IMR-90 (cell line): ENCODE measurements at regions not wholly inside any gene's neighbourhood (a gene's known extent, or its start where the extent isn't known, plus 50 kb on each side); places are given as distances from the start of the nearest gene placed in this dataset.

ENCODE experiments used
- ATAC-seq: fragments of 200-7000 bp; cut with Tn5 transposase; 2 replicates; pipeline ENCODE4 v1.9.1; 2020; ENCODE audit warnings: low read depth, mild to moderate bottlenecking, moderate library complexity
- BruUV-seq: library from RNA; stranded (reverse); fragments of 400-500 nt; replicated peaks from 2 replicates; lab custom pipeline; 2021; lab: Mats Ljungman, UMichigan
- CTCF ChIA-PET: fragments of 300-600 bp; formaldehyde crosslinking; extraction: SDS; loops from one replicate; lab custom pipeline; 2021; ENCODE audit warnings: antibody characterized with exemption; lab: Yijun Ruan, JAX
- POLR2A ChIA-PET: fragments of 300-600 bp; sonication (Branson Sonifier 250); formaldehyde crosslinking; loops from one replicate; lab custom pipeline; 2022; ENCODE audit warnings: antibody characterized with exemption; ENCODE audit not compliant: unreplicated experiment; lab: Charles Lee
- DNase-seq: peaks from one replicate; pipeline ENCODE4 v3.0.0; 2013
- H2AFZ ChIP-seq: replicated peaks from 2 replicates; pipeline ENCODE3; 2013; ENCODE audit warnings: low read length, mild to moderate bottlenecking; ENCODE audit not compliant: poor library complexity
- H2AK5ac ChIP-seq: 2 replicates; pipeline ENCODE4 v1.6.1; 2013; ENCODE audit warnings: low read depth, low read length, inconsistent platforms
- H2AK9ac ChIP-seq: replicated peaks from 2 replicates; pipeline ENCODE3; 2013; ENCODE audit warnings: mild to moderate bottlenecking, low read depth, low read length, moderate library complexity; ENCODE audit not compliant: poor library complexity
- H2BK120ac ChIP-seq: 2 replicates; pipeline ENCODE4 v1.6.1; 2013; ENCODE audit warnings: low read depth, low read length, inconsistent platforms
- H2BK15ac ChIP-seq: 3 replicates; pipeline ENCODE4 v1.6.1; 2013; ENCODE audit warnings: low read depth, low read length, inconsistent platforms
- H2BK20ac ChIP-seq: 2 replicates; pipeline ENCODE4 v1.6.1; 2013; ENCODE audit warnings: low read depth, mild to moderate bottlenecking, inconsistent platforms, low read length, moderate library complexity
- H2BK5ac ChIP-seq: 2 replicates; pipeline ENCODE4 v1.6.1; 2013; ENCODE audit warnings: mild to moderate bottlenecking, low read depth, low read length, inconsistent platforms; ENCODE audit not compliant: poor library complexity, severe bottlenecking
- H3K14ac ChIP-seq: replicated peaks from 2 replicates; pipeline ENCODE4 v1.6.1; 2013; ENCODE audit warnings: low read depth, low read length, inconsistent platforms
- H3K18ac ChIP-seq: 2 replicates; pipeline ENCODE4 v1.6.1; 2013; ENCODE audit warnings: low read depth, low read length, control low read depth
- H3K23ac ChIP-seq: 2 replicates; pipeline ENCODE4 v1.6.1; 2013; ENCODE audit warnings: low read depth, low read length, inconsistent platforms
- H3K27ac ChIP-seq: 2 replicates; pipeline ENCODE4 v1.5.1; 2013; ENCODE audit warnings: mild to moderate bottlenecking, control low read depth, low read length; ENCODE audit not compliant: insufficient read depth
- H3K27me3 ChIP-seq: 2 replicates; pipeline ENCODE4 v1.6.1; 2013; ENCODE audit warnings: low read length; ENCODE audit not compliant: control insufficient read depth, insufficient read depth
- H3K36me3 ChIP-seq: 2 replicates; pipeline ENCODE4 v1.6.1; 2013; ENCODE audit warnings: low read length, mixed read lengths; ENCODE audit not compliant: control insufficient read depth, insufficient read depth
- H3K4ac ChIP-seq: 2 replicates; pipeline ENCODE4 v1.6.1; 2013; ENCODE audit warnings: low read depth, low read length, inconsistent platforms
- H3K4me1 ChIP-seq: 2 replicates; pipeline ENCODE4 v1.6.1; 2013; ENCODE audit warnings: low read length, mixed read lengths; ENCODE audit not compliant: control insufficient read depth, insufficient read depth
- H3K4me2 ChIP-seq: 2 replicates; pipeline ENCODE4 v1.6.1; 2013; ENCODE audit warnings: low read depth, mild to moderate bottlenecking, control low read depth, low read length, moderate library complexity
- H3K4me3 ChIP-seq: 2 replicates; pipeline ENCODE4 v1.5.1; 2013; ENCODE audit warnings: low read depth, mild to moderate bottlenecking, control low read depth, low read length, moderate library complexity; ENCODE audit not compliant: insufficient read depth
- H3K56ac ChIP-seq: 2 replicates; pipeline ENCODE4 v1.6.1; 2013; ENCODE audit warnings: low read length, inconsistent platforms; ENCODE audit not compliant: insufficient read depth; ENCODE audit errors: extremely low read depth
- H3K79me1 ChIP-seq, 2 experiments: 2 replicates each; pipeline ENCODE4 v1.6.1; 2013; ENCODE audit warnings: low read length in 2 of 2, inconsistent platforms in 1 of 2, low read depth in 1 of 2
- H3K9ac ChIP-seq: 2 replicates; pipeline ENCODE4 v1.6.1; 2013; ENCODE audit warnings: low read depth, low read length, control low read depth
- H3K9me1 ChIP-seq: 2 replicates; pipeline ENCODE4 v1.6.1; 2013; ENCODE audit warnings: low read length, inconsistent platforms; ENCODE audit not compliant: insufficient read depth
- H3K9me3 ChIP-seq: 2 replicates; pipeline ENCODE4 v1.6.1; 2013; ENCODE audit warnings: low read length; ENCODE audit not compliant: control insufficient read depth, insufficient read depth
- H4K20me1 ChIP-seq: 2 replicates; pipeline ENCODE4 v1.6.1; 2013; ENCODE audit warnings: low read length, inconsistent platforms; ENCODE audit not compliant: insufficient read depth
- H4K5ac ChIP-seq: 2 replicates; pipeline ENCODE4 v1.6.1; 2013; ENCODE audit warnings: mild to moderate bottlenecking, low read depth, low read length, control low read depth
- H4K8ac ChIP-seq, 2 experiments: 2 replicates each; pipeline ENCODE4 v1.6.1; 2013; ENCODE audit warnings: low read depth in 2 of 2, low read length in 2 of 2, control low read depth in 1 of 2, inconsistent platforms in 1 of 2
- H4K91ac ChIP-seq: 2 replicates; pipeline ENCODE4 v1.6.1; 2013; ENCODE audit warnings: low read depth, low read length, inconsistent platforms; ENCODE audit not compliant: insufficient read depth
- CHD1 ChIP-seq: IDR thresholded peaks from 2 replicates; pipeline ENCODE4 v1.6.1; 2012; ENCODE audit warnings: low read depth, low read length, improper control_type of control experiment
- MAZ ChIP-seq: IDR thresholded peaks from 2 replicates; pipeline ENCODE4 v1.6.1; 2012; ENCODE audit warnings: low read depth, mild to moderate bottlenecking, low read length, improper control_type of control experiment, moderate library complexity, borderline replicate concordance
- NFE2L2 ChIP-seq: fragments of 150-350 bp; IDR thresholded peaks from 2 replicates; pipeline ENCODE4 v1.6.1; 2016; ENCODE audit warnings: low read depth, mild to moderate bottlenecking, low read length
- RAD21 ChIP-seq: IDR thresholded peaks from 2 replicates; pipeline ENCODE4 v1.6.1; 2012; ENCODE audit warnings: low read length, improper control_type of control experiment
- RCOR1 ChIP-seq: IDR thresholded peaks from 2 replicates; pipeline ENCODE4 v1.6.1; 2012; ENCODE audit warnings: mild to moderate bottlenecking, low read length, improper control_type of control experiment; ENCODE audit not compliant: insufficient replicate concordance
- WGBS, 2 experiments: methylation state at CpG; one replicate each; pipeline versions ENCODE4 v1.1.5 to v1.1.7; 2013; ENCODE audit warnings: missing lambda C conversion rate in 2 of 2; ENCODE audit not compliant: insufficient read length in 1 of 2; ENCODE audit errors: extremely low coverage in 2 of 2; 5-methylcytosine and 5-hydroxymethylcytosine counted together
- dilution Hi-C: fragments of 300-500 bp; cut with HindIII; formaldehyde crosslinking; loops from one replicate; pipeline ENCODE4 v1.14.3; 2018; ENCODE audit warnings: low sequenced_read_pairs; ENCODE audit not compliant: unreplicated experiment
- in situ Hi-C: fragments of 300-500 bp; cut with MboI; formaldehyde crosslinking; loops from 3 replicates; pipeline ENCODE4 v1.14.3; 2019; ENCODE audit warnings: low sequenced_read_pairs, inconsistent platforms, mixed read lengths
- intact Hi-C: fragments of 100-400 bp; cut with micrococcal nuclease; formaldehyde crosslinking; loops from 2 replicates; pipeline ENCODE4 v1.10.0; 2022
- TF ChIP-seq, protein P1 (sequence below): fragments of 150-350 bp; IDR thresholded peaks from 2 replicates; pipeline ENCODE4 v1.6.1; 2016; ENCODE audit warnings: low read depth, mild to moderate bottlenecking, low read length, moderate library complexity, borderline replicate concordance

DNA sequence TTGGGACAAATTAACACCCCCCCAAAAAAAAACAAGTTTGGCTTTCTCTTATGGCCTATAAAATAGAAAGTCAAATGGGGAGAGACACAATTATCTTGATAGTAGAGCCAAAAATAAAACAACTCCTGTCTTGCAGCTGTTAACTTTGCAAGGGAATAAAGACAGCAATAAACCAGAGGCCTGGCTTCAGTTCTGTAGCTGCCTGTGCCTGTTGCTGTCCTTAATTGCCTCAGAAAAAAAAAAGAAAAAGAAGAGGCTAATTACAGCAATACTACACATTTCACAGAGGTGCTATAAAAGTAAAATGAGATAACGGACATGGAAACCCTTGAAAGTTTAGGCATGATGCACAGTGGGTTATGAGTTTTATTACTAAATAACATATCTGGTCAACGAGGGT, 170.7 kb upstream of the IRX1 start:
- no peak overlapping the region for H2BK20ac ChIP-seq
- H3K27ac ChIP-seq, result no peak overlapping the region
- dilution Hi-C loops, result no loop called here
- H3K56ac ChIP-seq, result no peak overlapping the region
- no peak overlapping the region for H3K23ac ChIP-seq
- peaks cover 15% of the 10 kb centered on the region for H3K9me3 ChIP-seq
- no peak overlapping the region for H3K4ac ChIP-seq
- H2BK15ac ChIP-seq, result no peak overlapping the region
- no peak overlapping the region for H4K91ac ChIP-seq
- no peak overlapping the region for H3K18ac ChIP-seq
- H3K4me3 ChIP-seq, result no peak overlapping the region
- H3K9ac ChIP-seq, result no peak overlapping the region
- no peaks in the 10 kb centered on the region for H4K20me1 ChIP-seq
- TF ChIP-seq, protein P1, sequence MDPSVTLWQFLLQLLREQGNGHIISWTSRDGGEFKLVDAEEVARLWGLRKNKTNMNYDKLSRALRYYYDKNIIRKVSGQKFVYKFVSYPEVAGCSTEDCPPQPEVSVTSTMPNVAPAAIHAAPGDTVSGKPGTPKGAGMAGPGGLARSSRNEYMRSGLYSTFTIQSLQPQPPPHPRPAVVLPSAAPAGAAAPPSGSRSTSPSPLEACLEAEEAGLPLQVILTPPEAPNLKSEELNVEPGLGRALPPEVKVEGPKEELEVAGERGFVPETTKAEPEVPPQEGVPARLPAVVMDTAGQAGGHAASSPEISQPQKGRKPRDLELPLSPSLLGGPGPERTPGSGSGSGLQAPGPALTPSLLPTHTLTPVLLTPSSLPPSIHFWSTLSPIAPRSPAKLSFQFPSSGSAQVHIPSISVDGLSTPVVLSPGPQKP, result no peak
- TF ChIP-seq RCOR1 (no peak), NFE2L2 (no peak), CHD1 (no peak), RAD21 (no peak), MAZ (no peak)
- no peak overlapping the region for H2AFZ ChIP-seq
- intact Hi-C loops, result no loop called here
- no peaks in the 10 kb centered on the region for H3K79me1 ChIP-seq
- ChIA-PET POLR2A (no interaction called here), CTCF (no interaction called here)
- H3K27me3 ChIP-seq, result no peaks in the 10 kb centered on the region
- no peaks in the 10 kb centered on the region for H3K36me3 ChIP-seq
- H3K9me1 ChIP-seq, result no peaks in the 10 kb centered on the region
- BruUV-seq, result no TSS peak
- H2BK120ac ChIP-seq, result no peak overlapping the region
- H4K5ac ChIP-seq, result no peak overlapping the region
- DNase-seq, result no peak
- no peak overlapping the region for H2AK9ac ChIP-seq
- in situ Hi-C loops, result no loop called here
- H4K8ac ChIP-seq, result no peak overlapping the region
- no peak overlapping the region for H2BK5ac ChIP-seq
- H2AK5ac ChIP-seq, result no peak overlapping the region
- no peak for ATAC-seq
- no CpG with 5 or more reads among the region's 2 CpGs for WGBS, 2 experiments
- no peaks in the 10 kb centered on the region for H3K4me1 ChIP-seq
- H3K4me2 ChIP-seq, result no peak overlapping the region
- H3K14ac ChIP-seq, result no peak overlapping the region
